Spleen (tissue), 11 donors: ENCODE measurements at regions not wholly inside any gene's neighbourhood (a gene's known extent, or its start where the extent isn't known, plus 50 kb on each side); places are given as distances from the start of the nearest gene placed in this dataset.

ENCODE experiments used
- DNase-seq: peaks from one replicate; pipeline ENCODE4 v3.0.0-alpha.2; 2020
- H3K27ac ChIP-seq, 8 donors: fragments of 200-600 bp; sonication (generic) in 7 of 8; 1 replicate in 4 of 8; 2 replicates in 4 of 8; pipeline versions ENCODE4 v1.5.0 to v1.8.0; 2016 to 2021; ENCODE audit warnings: inconsistent platforms in 4 of 8, mild to moderate bottlenecking in 4 of 8, moderate library complexity in 1 of 8
- H3K27me3 ChIP-seq, 7 donors: fragments of 200-600 bp; sonication (generic) in 6 of 7; replicated peaks in 1 of 7; 1 replicate in 4 of 7; 2 replicates in 3 of 7; pipeline versions ENCODE4 v1.5.0 to v1.8.0; 2016 to 2021; ENCODE audit warnings: inconsistent platforms in 3 of 7, mild to moderate bottlenecking in 1 of 7
- H3K36me3 ChIP-seq, 6 donors: fragments of 200-600 bp; sonication (generic) in 5 of 6; 1 replicate in 4 of 6; 2 replicates in 2 of 6; pipeline versions ENCODE4 v1.5.0 to v1.8.0; 2016 to 2021; ENCODE audit warnings: inconsistent platforms in 2 of 6
- H3K4me1 ChIP-seq, 6 donors: fragments of 200-600 bp; sonication (generic) in 5 of 6; 1 replicate in 3 of 6; 2 replicates in 3 of 6; pipeline versions ENCODE4 v1.5.0 to v1.8.0; 2016 to 2021; ENCODE audit warnings: inconsistent platforms in 3 of 6
- H3K4me3 ChIP-seq, 8 donors: fragments of 200-600 bp; sonication (generic) in 7 of 8; 1 replicate in 4 of 8; 2 replicates in 4 of 8; pipeline versions ENCODE4 v1.5.0 to v1.8.0; 2016 to 2021; ENCODE audit warnings: inconsistent platforms in 4 of 8, mild to moderate bottlenecking in 4 of 8, moderate library complexity in 2 of 8
- H3K9me3 ChIP-seq, 8 donors: fragments of 200-600 bp; sonication (generic) in 7 of 8; 1 replicate in 4 of 8; 2 replicates in 4 of 8; pipeline versions ENCODE4 v1.5.0 to v1.8.0; 2016 to 2021; ENCODE audit warnings: inconsistent platforms in 4 of 8
- POLR2A ChIP-seq, 3 donors: fragments of 450-650 bp; IDR thresholded peaks; one replicate each; pipeline ENCODE4 v1.5.1; 2017; ENCODE audit warnings: antibody characterized with exemption in 3 of 3, mild to moderate bottlenecking in 1 of 3
- POLR2AphosphoS5 ChIP-seq, 3 donors: sonication (generic); formaldehyde crosslinking; IDR thresholded peaks; one replicate each; pipeline ENCODE4 v1.5.1; 2017; ENCODE audit warnings: antibody characterized with exemption in 3 of 3
- WGBS, 5 donors: extraction: QIAGEN DNeasy Blood & Tissue Kit in 3 of 5; methylation state at CpG; one replicate each; pipeline versions ENCODE4 v1.1.5 to v1.1.7; 2013 to 2018; 5-methylcytosine and 5-hydroxymethylcytosine counted together
- intact Hi-C: fragments of 100-400 bp; cut with DNase I; formaldehyde crosslinking; loops from one replicate; pipeline ENCODE4 v1.15.0; 2023; ENCODE audit warnings: low total_unique reads
- TF ChIP-seq, protein P1 (sequence below), 11 experiments: fragments of 200-600 bp in 7 of 11; fragments of 450-650 bp in 4 of 11; sonication (generic) in 4 of 11; IDR thresholded peaks in 8 of 11; conservative IDR thresholded peaks in 3 of 11; 1 replicate in 7 of 11; 2 replicates in 4 of 11; pipeline versions ENCODE4 v1.4.0 to v1.8.0; 2016 to 2021; ENCODE audit warnings: antibody characterized with exemption in 11 of 11, inconsistent platforms in 4 of 11, mild to moderate bottlenecking in 1 of 11
- donor health status: healthy with polysubstance abuse.
- donor health status: DM: no; HTN: no; CAD: no; lungs with moderate emphysema.
- donor health status: DM: no; HTN: no; CAD: no.
- donor health status: Bipolar disorder and iron deficiency.
- donor health status: healthy.
- donor health status: DM: no; HTN: no; CAD: no.
- donor health status: DM: yes; HTN: yes; CAD: no.

DNA sequence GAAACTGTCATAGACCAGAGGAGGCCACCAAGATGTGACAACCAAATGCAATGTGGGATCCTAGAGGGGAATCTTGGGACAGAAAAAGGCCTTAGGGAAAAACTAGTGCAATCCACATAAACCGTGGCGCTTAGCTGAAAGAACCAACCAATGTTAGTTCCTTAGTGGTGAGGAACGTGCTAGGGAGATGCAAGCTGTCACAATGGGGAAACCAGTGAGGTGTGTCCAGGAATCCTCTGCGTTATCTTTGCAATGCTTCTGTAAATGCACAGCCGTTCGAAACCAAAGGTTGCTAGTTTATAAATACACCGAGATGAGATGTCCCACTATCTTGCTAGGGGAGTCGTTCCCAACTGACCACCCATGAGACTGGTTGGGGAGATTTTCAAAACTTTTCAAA lies 157.0 kb upstream of the ID2 start:
- H3K4me3 ChIP-seq: no peak overlapping the region
- no peak overlapping the region for H3K27ac ChIP-seq
- no peaks in the 10 kb centered on the region for H3K27me3 ChIP-seq
- no peak for DNase-seq
- peaks cover 16 to 75% (median 53%) of the 10 kb centered on the region in 6 donors for H3K4me1 ChIP-seq
- no peaks in the 10 kb centered on the region for H3K36me3 ChIP-seq
- whole genome bisulfite sequencing, 5 donors: 79 to 88% (median 85%) methylated on average over 8 of the region's 8 CpGs
- H3K9me3 ChIP-seq: no peaks in the 10 kb centered on the region
- TF ChIP-seq, protein P1, sequence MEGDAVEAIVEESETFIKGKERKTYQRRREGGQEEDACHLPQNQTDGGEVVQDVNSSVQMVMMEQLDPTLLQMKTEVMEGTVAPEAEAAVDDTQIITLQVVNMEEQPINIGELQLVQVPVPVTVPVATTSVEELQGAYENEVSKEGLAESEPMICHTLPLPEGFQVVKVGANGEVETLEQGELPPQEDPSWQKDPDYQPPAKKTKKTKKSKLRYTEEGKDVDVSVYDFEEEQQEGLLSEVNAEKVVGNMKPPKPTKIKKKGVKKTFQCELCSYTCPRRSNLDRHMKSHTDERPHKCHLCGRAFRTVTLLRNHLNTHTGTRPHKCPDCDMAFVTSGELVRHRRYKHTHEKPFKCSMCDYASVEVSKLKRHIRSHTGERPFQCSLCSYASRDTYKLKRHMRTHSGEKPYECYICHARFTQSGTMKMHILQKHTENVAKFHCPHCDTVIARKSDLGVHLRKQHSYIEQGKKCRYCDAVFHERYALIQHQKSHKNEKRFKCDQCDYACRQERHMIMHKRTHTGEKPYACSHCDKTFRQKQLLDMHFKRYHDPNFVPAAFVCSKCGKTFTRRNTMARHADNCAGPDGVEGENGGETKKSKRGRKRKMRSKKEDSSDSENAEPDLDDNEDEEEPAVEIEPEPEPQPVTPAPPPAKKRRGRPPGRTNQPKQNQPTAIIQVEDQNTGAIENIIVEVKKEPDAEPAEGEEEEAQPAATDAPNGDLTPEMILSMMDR (IDR thresholded peaks at IDR 0.05 in 8 of 11, conservative IDR thresholded peaks at IDR 0.05 in 3 of 11): no peak
- TF ChIP-seq POLR2AphosphoS5 (IDR thresholded peaks at IDR 0.05) (no peak), POLR2A (IDR thresholded peaks at IDR 0.05) (no peak)
- intact Hi-C loops: no loop called here

DNA sequence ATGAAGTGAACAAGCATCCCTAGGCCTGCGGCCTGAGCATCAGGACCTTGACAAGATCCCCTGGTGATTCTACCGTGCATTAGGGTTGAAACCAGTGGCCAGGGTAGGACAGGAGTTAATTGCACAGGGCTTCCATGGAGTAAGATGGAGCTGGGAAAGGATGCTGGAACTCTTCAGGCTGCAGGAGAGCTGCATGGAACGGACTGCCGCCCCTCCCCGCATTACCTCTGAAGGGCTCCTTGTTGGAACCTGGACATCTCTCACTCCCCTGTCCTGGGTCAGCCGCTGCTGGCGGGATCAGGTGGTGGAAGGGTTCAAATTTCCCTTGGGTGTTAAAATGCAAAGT lies 156.6 kb upstream of the ID2 start:
- Histone ChIP-seq H3K4me3 (peak overlapping the region in 1 of 8 donors; percentile 10), H3K9me3 (no peaks in the 10 kb centered on the region), H3K27ac (peak overlapping the region in 4 of 8 donors; percentile 31 to 64 (median 50)), H3K36me3 (no peaks in the 10 kb centered on the region), H3K27me3 (no peaks in the 10 kb centered on the region), H3K4me1 (peaks cover 16 to 72% (median 52%) of the 10 kb centered on the region in 6 donors)
- no peak for DNase-seq
- TF ChIP-seq, protein P1 (IDR thresholded peaks at IDR 0.05 in 8 of 11, conservative IDR thresholded peaks at IDR 0.05 in 3 of 11): no peak
- no peak for TF ChIP-seq POLR2A (IDR thresholded peaks at IDR 0.05)
- TF ChIP-seq POLR2AphosphoS5 (IDR thresholded peaks at IDR 0.05): no peak
- intact Hi-C loops: no loop called here
- WGBS, 5 donors: 84 to 90% (median 88%) methylated on average over 7 of the region's 7 CpGs

DNA sequence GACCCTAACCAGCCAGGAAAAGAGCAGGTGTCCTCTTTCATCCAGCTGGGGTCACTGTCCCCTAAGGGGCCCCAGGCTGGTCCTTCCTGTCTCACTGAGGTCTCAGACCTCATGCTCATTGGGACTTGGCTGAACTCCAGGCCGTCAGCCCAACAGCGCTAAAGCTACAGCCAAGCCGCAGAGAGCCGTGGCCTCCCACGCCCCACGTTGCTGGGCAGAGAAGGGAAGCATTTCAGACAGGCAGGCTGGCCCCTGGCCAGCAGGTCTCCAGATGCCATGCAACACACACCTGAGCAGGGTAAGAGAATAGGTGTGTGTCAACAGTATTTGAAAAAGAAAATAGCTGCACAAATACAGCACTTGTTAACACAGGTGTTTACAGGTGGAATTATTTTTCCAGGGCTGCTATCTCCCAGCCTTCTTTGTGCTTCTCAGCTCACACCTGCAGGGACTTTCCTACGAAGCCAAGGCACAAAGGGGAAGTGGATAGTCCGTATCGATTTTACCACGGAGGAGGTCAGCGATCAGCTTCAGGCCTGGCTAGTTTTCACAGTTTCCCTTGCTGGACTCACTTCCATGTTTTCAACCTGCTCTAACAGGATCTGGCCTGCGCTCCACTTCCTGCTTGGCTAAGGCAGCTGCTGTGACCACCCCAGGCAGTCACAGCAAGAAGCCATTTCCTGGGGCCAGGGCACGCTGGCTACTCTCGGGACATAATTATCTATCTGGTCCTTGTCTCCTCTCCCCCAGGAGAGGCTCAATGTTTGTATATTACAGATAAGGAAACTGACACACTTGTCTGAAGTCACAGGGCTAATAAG lies 156.1 kb upstream of the ID2 start:
- Histone ChIP-seq H3K9me3 (peaks cover 0 to 3% (median 2%) of the 10 kb centered on the region in 8 donors), H3K36me3 (no peaks in the 10 kb centered on the region), H3K27ac (peak overlapping the region in 7 of 8 donors; percentile 0 to 64 (median 31)), H3K4me1 (peaks cover 16 to 66% (median 47%) of the 10 kb centered on the region in 6 donors), H3K4me3 (peak overlapping the region in 1 of 8 donors; percentile 10), H3K27me3 (no peaks in the 10 kb centered on the region)
- peak; percentile 90 for DNase-seq
- TF ChIP-seq, protein P1 (IDR thresholded peaks at IDR 0.05 in 8 of 11, conservative IDR thresholded peaks at IDR 0.05 in 3 of 11): peak in 7 of 11 experiments; percentile 23 to 48 (median 37)
- TF ChIP-seq POLR2AphosphoS5 (IDR thresholded peaks at IDR 0.05): peak; percentile 53 to 78 (median 64)
- TF ChIP-seq POLR2A (IDR thresholded peaks at IDR 0.05): no peak
- intact Hi-C loops: no loop called here
- 12 to 31% (median 22%) methylated on average over 14 of the region's 14 CpGs for WGBS, 5 donors

DNA sequence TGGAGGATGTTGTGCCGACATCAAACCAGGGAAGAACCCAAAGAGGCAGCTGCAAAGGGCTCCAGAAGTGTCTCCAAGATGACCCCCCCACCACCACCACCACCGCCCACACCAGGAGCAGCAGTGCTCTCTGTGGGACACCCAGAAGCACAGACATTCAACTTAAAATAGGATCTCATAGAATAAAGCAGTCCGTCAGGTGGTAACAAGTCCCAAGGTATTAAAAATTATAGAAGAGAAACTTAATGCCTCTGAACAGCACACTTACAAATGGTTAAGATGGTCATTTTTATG lies 155.5 kb upstream of the ID2 start:
- peaks cover 0 to 9% (median 8%) of the 10 kb centered on the region in 8 donors for H3K9me3 ChIP-seq
- H3K4me1 ChIP-seq: peaks cover 16 to 60% (median 42%) of the 10 kb centered on the region in 6 donors
- WGBS, 5 donors: 53 to 69% (median 66%) methylated on average over 3 of the region's 3 CpGs
- no peaks in the 10 kb centered on the region for H3K27me3 ChIP-seq
- DNase-seq: no peak
- intact Hi-C loops: no loop called here
- TF ChIP-seq POLR2AphosphoS5 (IDR thresholded peaks at IDR 0.05) (no peak), POLR2A (IDR thresholded peaks at IDR 0.05) (no peak)
- TF ChIP-seq, protein P1 (IDR thresholded peaks at IDR 0.05 in 8 of 11, conservative IDR thresholded peaks at IDR 0.05 in 3 of 11): no peak
- H3K4me3 ChIP-seq: peak overlapping the region in 1 of 8 donors; percentile 10
- peak overlapping the region in 6 of 8 donors; percentile 0 to 64 (median 35) for H3K27ac ChIP-seq
- H3K36me3 ChIP-seq: no peaks in the 10 kb centered on the region
